ENCODE measurements at regions not wholly inside any gene's neighbourhood (a gene's known extent, or its start where the extent isn't known, plus 50 kb on each side); places are given as distances from the start of the nearest gene placed in this dataset.
A peak's percentile ranks its signal among the peaks of the same experiment; 100 is the strongest.

DNA sequence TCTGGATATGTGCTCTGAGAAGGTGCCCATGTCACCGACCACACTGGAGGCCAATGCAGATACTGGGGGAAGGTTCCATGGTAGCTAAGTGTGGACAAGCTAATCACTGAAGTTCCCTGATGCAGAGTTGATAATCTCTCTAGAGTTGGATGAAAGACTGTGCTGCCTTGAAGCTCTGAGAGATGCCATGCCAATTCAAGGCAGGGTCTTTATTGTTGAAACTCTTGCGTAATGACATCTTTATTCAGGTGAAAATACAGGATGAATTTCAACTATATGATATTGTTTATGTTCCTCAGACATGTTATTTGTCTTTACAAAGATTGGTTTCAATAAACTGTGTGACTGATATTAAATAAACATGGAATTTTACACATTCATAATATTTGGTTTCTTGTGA is 167.6 kb upstream of the TMEM161B start:
- TF ChIP-seq, protein P1, sequence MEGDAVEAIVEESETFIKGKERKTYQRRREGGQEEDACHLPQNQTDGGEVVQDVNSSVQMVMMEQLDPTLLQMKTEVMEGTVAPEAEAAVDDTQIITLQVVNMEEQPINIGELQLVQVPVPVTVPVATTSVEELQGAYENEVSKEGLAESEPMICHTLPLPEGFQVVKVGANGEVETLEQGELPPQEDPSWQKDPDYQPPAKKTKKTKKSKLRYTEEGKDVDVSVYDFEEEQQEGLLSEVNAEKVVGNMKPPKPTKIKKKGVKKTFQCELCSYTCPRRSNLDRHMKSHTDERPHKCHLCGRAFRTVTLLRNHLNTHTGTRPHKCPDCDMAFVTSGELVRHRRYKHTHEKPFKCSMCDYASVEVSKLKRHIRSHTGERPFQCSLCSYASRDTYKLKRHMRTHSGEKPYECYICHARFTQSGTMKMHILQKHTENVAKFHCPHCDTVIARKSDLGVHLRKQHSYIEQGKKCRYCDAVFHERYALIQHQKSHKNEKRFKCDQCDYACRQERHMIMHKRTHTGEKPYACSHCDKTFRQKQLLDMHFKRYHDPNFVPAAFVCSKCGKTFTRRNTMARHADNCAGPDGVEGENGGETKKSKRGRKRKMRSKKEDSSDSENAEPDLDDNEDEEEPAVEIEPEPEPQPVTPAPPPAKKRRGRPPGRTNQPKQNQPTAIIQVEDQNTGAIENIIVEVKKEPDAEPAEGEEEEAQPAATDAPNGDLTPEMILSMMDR (conservative IDR thresholded peaks at IDR 0.05 in 1 of 2, IDR thresholded peaks at IDR 0.05 in 1 of 2; ENCODE audit: low read depth in 1 of 2, low read length in 2 of 2), result no peak
- TF ChIP-seq EZH2 (IDR thresholded peaks at IDR 0.05; ENCODE audit: low read length, missing control alignments), result no peak
- Histone ChIP-seq H3K9ac (ENCODE audit: insufficient read depth, low read length) (no peak overlapping the region), H2AFZ (ENCODE audit: low read length) (no peak overlapping the region), H3K9me3 (ENCODE audit: control insufficient read depth, insufficient read depth, low read depth, low read length) (no peaks in the 10 kb centered on the region), H3K4me2 (ENCODE audit: extremely low read depth, insufficient read depth, low read length) (no peak overlapping the region), H3K79me2 (ENCODE audit: control insufficient read depth, insufficient read depth, low read length) (no peaks in the 10 kb centered on the region), H3K27me3 (ENCODE audit: control insufficient read depth, insufficient read depth, low read length) (no peaks in the 10 kb centered on the region), H3K4me3 (replicated peaks in 1 of 4; ENCODE audit: control extremely low read depth in 1 of 4, insufficient read depth in 1 of 4, low read depth in 3 of 4, low read length in 4 of 4) (no peak overlapping the region), H3K27ac (ENCODE audit: insufficient read depth, low read length) (no peak overlapping the region), H3K4me1 (ENCODE audit: control insufficient read depth, extremely low read depth, insufficient read depth, low read length) (no peaks in the 10 kb centered on the region), H3K36me3 (ENCODE audit: control insufficient read depth, insufficient read depth, low read length) (no peaks in the 10 kb centered on the region), H4K20me1 (ENCODE audit: control insufficient read depth, extremely low read depth, insufficient read depth, low read length) (no peaks in the 10 kb centered on the region)
- no peak for DNase-seq (ENCODE audit: low read depth in 2 of 2)

DNA sequence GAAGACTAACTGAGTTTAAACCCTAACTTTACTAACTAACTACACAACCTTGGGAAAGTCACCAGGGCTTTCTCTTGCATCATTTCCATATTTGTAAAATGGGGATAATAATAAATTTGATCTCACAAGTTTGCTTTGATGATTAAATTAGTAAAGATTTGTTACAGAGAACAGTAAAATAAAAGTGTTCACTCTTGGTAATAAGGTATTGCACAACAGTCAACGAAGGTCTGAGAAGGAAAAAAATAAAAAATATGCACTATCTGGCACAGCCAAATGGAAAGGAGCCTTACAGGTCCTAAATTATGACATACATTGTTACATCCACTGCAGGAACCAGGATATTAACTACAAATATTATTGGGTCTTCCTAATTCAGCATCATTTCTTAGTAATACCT is 160.0 kb upstream of the TMEM161B start:
- Histone ChIP-seq H3K4me1 (ENCODE audit: control insufficient read depth, extremely low read depth, insufficient read depth, low read length) (no peaks in the 10 kb centered on the region), H2AFZ (ENCODE audit: low read length) (no peak overlapping the region), H3K9me3 (ENCODE audit: control insufficient read depth, insufficient read depth, low read depth, low read length) (no peaks in the 10 kb centered on the region), H3K27me3 (ENCODE audit: control insufficient read depth, insufficient read depth, low read length) (no peaks in the 10 kb centered on the region), H3K4me2 (ENCODE audit: extremely low read depth, insufficient read depth, low read length) (no peak overlapping the region), H3K4me3 (replicated peaks in 1 of 4; ENCODE audit: control extremely low read depth in 1 of 4, insufficient read depth in 1 of 4, low read depth in 3 of 4, low read length in 4 of 4) (no peak overlapping the region), H3K27ac (ENCODE audit: insufficient read depth, low read length) (no peak overlapping the region), H3K9ac (ENCODE audit: insufficient read depth, low read length) (no peak overlapping the region), H3K36me3 (ENCODE audit: control insufficient read depth, insufficient read depth, low read length) (no peaks in the 10 kb centered on the region), H3K79me2 (ENCODE audit: control insufficient read depth, insufficient read depth, low read length) (no peaks in the 10 kb centered on the region), H4K20me1 (ENCODE audit: control insufficient read depth, extremely low read depth, insufficient read depth, low read length) (no peaks in the 10 kb centered on the region)
- no peak for DNase-seq (ENCODE audit: low read depth in 2 of 2)
- TF ChIP-seq, protein P1 (conservative IDR thresholded peaks at IDR 0.05 in 1 of 2, IDR thresholded peaks at IDR 0.05 in 1 of 2; ENCODE audit: low read depth in 1 of 2, low read length in 2 of 2), result no peak
- TF ChIP-seq EZH2 (IDR thresholded peaks at IDR 0.05; ENCODE audit: low read length, missing control alignments), result no peak

GRCh38 chr5:88426441-88426840 is 157.8 kb upstream of the TMEM161B start:
- no peaks in the 10 kb centered on the region for H4K20me1 ChIP-seq (ENCODE audit: control insufficient read depth, extremely low read depth, insufficient read depth, low read length)
- H3K9ac ChIP-seq (ENCODE audit: insufficient read depth, low read length), result no peak overlapping the region
- no peak overlapping the region for H2AFZ ChIP-seq (ENCODE audit: low read length)
- no peak for TF ChIP-seq EZH2 (IDR thresholded peaks at IDR 0.05; ENCODE audit: low read length, missing control alignments)
- TF ChIP-seq, protein P1 (conservative IDR thresholded peaks at IDR 0.05 in 1 of 2, IDR thresholded peaks at IDR 0.05 in 1 of 2; ENCODE audit: low read depth in 1 of 2, low read length in 2 of 2), result no peak
- no peaks in the 10 kb centered on the region for H3K27me3 ChIP-seq (ENCODE audit: control insufficient read depth, insufficient read depth, low read length)
- H3K4me2 ChIP-seq (ENCODE audit: extremely low read depth, insufficient read depth, low read length), result no peak overlapping the region
- no peaks in the 10 kb centered on the region for H3K36me3 ChIP-seq (ENCODE audit: control insufficient read depth, insufficient read depth, low read length)
- no peak overlapping the region for H3K27ac ChIP-seq (ENCODE audit: insufficient read depth, low read length)
- DNase-seq (ENCODE audit: low read depth in 2 of 2), result peak in 1 of 2 donors; percentile 4
- H3K9me3 ChIP-seq (ENCODE audit: control insufficient read depth, insufficient read depth, low read depth, low read length), result no peaks in the 10 kb centered on the region
- H3K79me2 ChIP-seq (ENCODE audit: control insufficient read depth, insufficient read depth, low read length), result no peaks in the 10 kb centered on the region
- no peak overlapping the region for H3K4me3 ChIP-seq (replicated peaks in 1 of 4; ENCODE audit: control extremely low read depth in 1 of 4, insufficient read depth in 1 of 4, low read depth in 3 of 4, low read length in 4 of 4)
- H3K4me1 ChIP-seq (ENCODE audit: control insufficient read depth, extremely low read depth, insufficient read depth, low read length), result no peaks in the 10 kb centered on the region

Measured in fibroblast of lung (primary cell).